HepG2 (cell line): ENCODE measurements at regions not wholly inside any gene's neighbourhood (a gene's known extent, or its start where the extent isn't known, plus 50 kb on each side); places are given as distances from the start of the nearest gene placed in this dataset.

Experiments
- CHD2 ChIP-seq: IDR thresholded peaks from 2 replicates; pipeline ENCODE4 v1.6.1; 2011; ENCODE audit warnings: low read depth, low read length, improper control_type of control experiment
- POLR2A ChIP-seq, 2 experiments: IDR thresholded peaks; 2 replicates each; pipeline ENCODE4 v1.6.1; 2011; ENCODE audit warnings: low read depth in 2 of 2, low read length in 2 of 2, mild to moderate bottlenecking in 1 of 2, moderate library complexity in 1 of 2; ENCODE audit not compliant: insufficient read depth in 1 of 2
- ZNF275 ChIP-seq: sonication (generic); formaldehyde crosslinking; IDR thresholded peaks from 2 replicates; pipeline ENCODE4 v1.8.0; 2022; ENCODE audit warnings: missing genetic modification reagents, mild to moderate bottlenecking, inconsistent platforms, borderline replicate concordance
- TF ChIP-seq, protein P1 (sequence below): sonication (generic); formaldehyde crosslinking; IDR thresholded peaks from 2 replicates; pipeline ENCODE4 v1.4.0; 2020; ENCODE audit warnings: missing genetic modification reagents
- TF ChIP-seq, protein P2 (sequence below): sonication (generic); formaldehyde crosslinking; IDR thresholded peaks from 2 replicates; pipeline ENCODE4 v1.5.0; 2020; ENCODE audit warnings: mild to moderate bottlenecking, missing genetic modification reagents, moderate library complexity
- TF ChIP-seq, protein P3 (sequence below): IDR thresholded peaks from 2 replicates; pipeline ENCODE4 v1.4.0; 2020; ENCODE audit warnings: mild to moderate bottlenecking, missing genetic modification reagents

- TF ChIP-seq ZNF275 (no peak), POLR2A (IDR thresholded peaks at IDR 0.05; ENCODE audit: insufficient read depth in 1 of 2, low read depth in 2 of 2, low read length in 2 of 2) (no peak), CHD2 (no peak)
- TF ChIP-seq, protein P1, sequence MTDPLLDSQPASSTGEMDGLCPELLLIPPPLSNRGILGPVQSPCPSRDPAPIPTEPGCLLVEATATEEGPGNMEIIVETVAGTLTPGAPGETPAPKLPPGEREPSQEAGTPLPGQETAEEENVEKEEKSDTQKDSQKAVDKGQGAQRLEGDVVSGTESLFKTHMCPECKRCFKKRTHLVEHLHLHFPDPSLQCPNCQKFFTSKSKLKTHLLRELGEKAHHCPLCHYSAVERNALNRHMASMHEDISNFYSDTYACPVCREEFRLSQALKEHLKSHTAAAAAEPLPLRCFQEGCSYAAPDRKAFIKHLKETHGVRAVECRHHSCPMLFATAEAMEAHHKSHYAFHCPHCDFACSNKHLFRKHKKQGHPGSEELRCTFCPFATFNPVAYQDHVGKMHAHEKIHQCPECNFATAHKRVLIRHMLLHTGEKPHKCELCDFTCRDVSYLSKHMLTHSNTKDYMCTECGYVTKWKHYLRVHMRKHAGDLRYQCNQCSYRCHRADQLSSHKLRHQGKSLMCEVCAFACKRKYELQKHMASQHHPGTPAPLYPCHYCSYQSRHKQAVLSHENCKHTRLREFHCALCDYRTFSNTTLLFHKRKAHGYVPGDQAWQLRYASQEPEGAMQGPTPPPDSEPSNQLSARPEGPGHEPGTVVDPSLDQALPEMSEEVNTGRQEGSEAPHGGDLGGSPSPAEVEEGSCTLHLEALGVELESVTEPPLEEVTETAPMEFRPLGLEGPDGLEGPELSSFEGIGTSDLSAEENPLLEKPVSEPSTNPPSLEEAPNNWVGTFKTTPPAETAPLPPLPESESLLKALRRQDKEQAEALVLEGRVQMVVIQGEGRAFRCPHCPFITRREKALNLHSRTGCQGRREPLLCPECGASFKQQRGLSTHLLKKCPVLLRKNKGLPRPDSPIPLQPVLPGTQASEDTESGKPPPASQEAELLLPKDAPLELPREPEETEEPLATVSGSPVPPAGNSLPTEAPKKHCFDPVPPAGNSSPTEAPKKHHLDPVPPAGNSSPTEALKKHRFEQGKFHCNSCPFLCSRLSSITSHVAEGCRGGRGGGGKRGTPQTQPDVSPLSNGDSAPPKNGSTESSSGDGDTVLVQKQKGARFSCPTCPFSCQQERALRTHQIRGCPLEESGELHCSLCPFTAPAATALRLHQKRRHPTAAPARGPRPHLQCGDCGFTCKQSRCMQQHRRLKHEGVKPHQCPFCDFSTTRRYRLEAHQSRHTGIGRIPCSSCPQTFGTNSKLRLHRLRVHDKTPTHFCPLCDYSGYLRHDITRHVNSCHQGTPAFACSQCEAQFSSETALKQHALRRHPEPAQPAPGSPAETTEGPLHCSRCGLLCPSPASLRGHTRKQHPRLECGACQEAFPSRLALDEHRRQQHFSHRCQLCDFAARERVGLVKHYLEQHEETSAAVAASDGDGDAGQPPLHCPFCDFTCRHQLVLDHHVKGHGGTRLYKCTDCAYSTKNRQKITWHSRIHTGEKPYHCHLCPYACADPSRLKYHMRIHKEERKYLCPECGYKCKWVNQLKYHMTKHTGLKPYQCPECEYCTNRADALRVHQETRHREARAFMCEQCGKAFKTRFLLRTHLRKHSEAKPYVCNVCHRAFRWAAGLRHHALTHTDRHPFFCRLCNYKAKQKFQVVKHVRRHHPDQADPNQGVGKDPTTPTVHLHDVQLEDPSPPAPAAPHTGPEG (CRISPR knock-in tag), result no peak
- TF ChIP-seq, protein P2, sequence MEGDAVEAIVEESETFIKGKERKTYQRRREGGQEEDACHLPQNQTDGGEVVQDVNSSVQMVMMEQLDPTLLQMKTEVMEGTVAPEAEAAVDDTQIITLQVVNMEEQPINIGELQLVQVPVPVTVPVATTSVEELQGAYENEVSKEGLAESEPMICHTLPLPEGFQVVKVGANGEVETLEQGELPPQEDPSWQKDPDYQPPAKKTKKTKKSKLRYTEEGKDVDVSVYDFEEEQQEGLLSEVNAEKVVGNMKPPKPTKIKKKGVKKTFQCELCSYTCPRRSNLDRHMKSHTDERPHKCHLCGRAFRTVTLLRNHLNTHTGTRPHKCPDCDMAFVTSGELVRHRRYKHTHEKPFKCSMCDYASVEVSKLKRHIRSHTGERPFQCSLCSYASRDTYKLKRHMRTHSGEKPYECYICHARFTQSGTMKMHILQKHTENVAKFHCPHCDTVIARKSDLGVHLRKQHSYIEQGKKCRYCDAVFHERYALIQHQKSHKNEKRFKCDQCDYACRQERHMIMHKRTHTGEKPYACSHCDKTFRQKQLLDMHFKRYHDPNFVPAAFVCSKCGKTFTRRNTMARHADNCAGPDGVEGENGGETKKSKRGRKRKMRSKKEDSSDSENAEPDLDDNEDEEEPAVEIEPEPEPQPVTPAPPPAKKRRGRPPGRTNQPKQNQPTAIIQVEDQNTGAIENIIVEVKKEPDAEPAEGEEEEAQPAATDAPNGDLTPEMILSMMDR (CRISPR knock-in tag), result no peak
- TF ChIP-seq, protein P3, sequence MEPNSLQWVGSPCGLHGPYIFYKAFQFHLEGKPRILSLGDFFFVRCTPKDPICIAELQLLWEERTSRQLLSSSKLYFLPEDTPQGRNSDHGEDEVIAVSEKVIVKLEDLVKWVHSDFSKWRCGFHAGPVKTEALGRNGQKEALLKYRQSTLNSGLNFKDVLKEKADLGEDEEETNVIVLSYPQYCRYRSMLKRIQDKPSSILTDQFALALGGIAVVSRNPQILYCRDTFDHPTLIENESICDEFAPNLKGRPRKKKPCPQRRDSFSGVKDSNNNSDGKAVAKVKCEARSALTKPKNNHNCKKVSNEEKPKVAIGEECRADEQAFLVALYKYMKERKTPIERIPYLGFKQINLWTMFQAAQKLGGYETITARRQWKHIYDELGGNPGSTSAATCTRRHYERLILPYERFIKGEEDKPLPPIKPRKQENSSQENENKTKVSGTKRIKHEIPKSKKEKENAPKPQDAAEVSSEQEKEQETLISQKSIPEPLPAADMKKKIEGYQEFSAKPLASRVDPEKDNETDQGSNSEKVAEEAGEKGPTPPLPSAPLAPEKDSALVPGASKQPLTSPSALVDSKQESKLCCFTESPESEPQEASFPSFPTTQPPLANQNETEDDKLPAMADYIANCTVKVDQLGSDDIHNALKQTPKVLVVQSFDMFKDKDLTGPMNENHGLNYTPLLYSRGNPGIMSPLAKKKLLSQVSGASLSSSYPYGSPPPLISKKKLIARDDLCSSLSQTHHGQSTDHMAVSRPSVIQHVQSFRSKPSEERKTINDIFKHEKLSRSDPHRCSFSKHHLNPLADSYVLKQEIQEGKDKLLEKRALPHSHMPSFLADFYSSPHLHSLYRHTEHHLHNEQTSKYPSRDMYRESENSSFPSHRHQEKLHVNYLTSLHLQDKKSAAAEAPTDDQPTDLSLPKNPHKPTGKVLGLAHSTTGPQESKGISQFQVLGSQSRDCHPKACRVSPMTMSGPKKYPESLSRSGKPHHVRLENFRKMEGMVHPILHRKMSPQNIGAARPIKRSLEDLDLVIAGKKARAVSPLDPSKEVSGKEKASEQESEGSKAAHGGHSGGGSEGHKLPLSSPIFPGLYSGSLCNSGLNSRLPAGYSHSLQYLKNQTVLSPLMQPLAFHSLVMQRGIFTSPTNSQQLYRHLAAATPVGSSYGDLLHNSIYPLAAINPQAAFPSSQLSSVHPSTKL, result no peak
These were observed 95.0 kb upstream of the EFNA5 start for GRCh38 chr5:107765805-107766063.
